ENCODE measurements at regions not wholly inside any gene's neighbourhood (a gene's known extent, or its start where the extent isn't known, plus 50 kb on each side); places are given as distances from the start of the nearest gene placed in this dataset.

DNA sequence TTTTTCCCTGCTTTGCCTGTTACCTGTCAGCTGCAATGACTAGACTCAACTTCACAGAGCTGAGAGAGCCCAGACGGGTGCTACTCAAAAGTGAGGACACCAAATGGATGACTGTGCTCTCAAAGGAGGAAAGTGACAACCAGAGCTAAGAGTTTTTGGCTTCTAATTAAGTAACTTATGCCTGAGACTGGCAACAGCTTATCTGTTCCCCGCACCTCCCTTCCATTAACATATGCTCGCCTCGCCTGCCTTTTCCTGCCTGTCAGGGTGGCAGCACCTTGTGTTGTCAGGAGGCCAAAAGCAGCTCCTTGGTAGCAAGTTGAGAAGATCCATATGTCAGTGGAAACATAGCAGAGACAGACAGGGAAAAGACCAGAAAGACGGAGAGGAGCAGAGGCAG lies 573.9 kb upstream of the KIRREL3 start:
- Mint-ChIP-seq H3K27ac (ENCODE audit: unreplicated experiment) (no peak overlapping the region), H3K9me3 (ENCODE audit: unreplicated experiment) (no peaks in the 10 kb centered on the region), H3K27me3 (ENCODE audit: low read depth, unreplicated experiment) (peaks cover 6% of the 10 kb centered on the region), H3K4me3 (ENCODE audit: unreplicated experiment) (no peak overlapping the region), H3K36me3 (ENCODE audit: low read depth, unreplicated experiment) (no peaks in the 10 kb centered on the region), H3K4me1 (ENCODE audit: low read depth, unreplicated experiment) (no peaks in the 10 kb centered on the region)
- Histone ChIP-seq H3K4me2 (ENCODE audit: low read length) (no peak overlapping the region), H3K36me3 (ENCODE audit: insufficient read depth, low read length) (no peaks in the 10 kb centered on the region), H3K79me2 (ENCODE audit: insufficient read depth, low read length) (no peaks in the 10 kb centered on the region), H3K9ac (ENCODE audit: low read length) (no peak overlapping the region), H3K27ac (ENCODE audit: low read depth, low read length) (no peak overlapping the region), H3K9me3 (ENCODE audit: insufficient read depth, low read depth, low read length) (no peaks in the 10 kb centered on the region), H3K4me3 (ENCODE audit: insufficient read depth, low read depth, low read length) (no peak overlapping the region), H2AFZ (ENCODE audit: low read depth, low read length) (no peak overlapping the region), H3K4me1 (ENCODE audit: insufficient read depth, low read length) (no peaks in the 10 kb centered on the region), H3K27me3 (ENCODE audit: insufficient read depth, low read length) (no peaks in the 10 kb centered on the region), H4K20me1 (ENCODE audit: insufficient read depth, low read length) (no peaks in the 10 kb centered on the region)
- FAIRE-seq: no peak
- DNase-seq (ENCODE audit: low read depth): no peak
- TF ChIP-seq, protein P1, sequence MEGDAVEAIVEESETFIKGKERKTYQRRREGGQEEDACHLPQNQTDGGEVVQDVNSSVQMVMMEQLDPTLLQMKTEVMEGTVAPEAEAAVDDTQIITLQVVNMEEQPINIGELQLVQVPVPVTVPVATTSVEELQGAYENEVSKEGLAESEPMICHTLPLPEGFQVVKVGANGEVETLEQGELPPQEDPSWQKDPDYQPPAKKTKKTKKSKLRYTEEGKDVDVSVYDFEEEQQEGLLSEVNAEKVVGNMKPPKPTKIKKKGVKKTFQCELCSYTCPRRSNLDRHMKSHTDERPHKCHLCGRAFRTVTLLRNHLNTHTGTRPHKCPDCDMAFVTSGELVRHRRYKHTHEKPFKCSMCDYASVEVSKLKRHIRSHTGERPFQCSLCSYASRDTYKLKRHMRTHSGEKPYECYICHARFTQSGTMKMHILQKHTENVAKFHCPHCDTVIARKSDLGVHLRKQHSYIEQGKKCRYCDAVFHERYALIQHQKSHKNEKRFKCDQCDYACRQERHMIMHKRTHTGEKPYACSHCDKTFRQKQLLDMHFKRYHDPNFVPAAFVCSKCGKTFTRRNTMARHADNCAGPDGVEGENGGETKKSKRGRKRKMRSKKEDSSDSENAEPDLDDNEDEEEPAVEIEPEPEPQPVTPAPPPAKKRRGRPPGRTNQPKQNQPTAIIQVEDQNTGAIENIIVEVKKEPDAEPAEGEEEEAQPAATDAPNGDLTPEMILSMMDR (IDR thresholded peaks at IDR 0.05; ENCODE audit: insufficient read depth, low read depth, low read length): no peak
- TF ChIP-seq EZH2 (IDR thresholded peaks at IDR 0.05; ENCODE audit: insufficient read depth, low read length): no peak

DNA sequence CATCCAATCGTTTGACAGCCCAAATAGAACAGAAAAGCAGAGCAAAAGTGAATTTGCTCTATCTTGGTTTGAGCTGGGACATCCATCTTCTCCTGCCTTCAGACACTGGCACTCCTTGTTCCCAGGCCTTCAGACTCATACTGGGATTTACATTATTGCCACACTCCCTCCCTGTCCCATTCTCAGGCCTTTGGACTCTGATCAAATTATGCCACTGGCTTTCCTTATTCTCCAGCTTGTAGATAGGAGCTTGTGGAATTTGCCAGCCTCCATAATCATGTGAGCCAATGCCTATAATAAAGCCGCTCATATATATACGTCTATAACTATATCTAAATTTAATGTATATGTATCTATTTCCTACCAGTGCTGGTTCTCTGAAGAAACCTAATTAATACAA lies 568.3 kb upstream of the KIRREL3 start:
- TF ChIP-seq, protein P1 (IDR thresholded peaks at IDR 0.05; ENCODE audit: insufficient read depth, low read depth, low read length): no peak
- no peak for TF ChIP-seq EZH2 (IDR thresholded peaks at IDR 0.05; ENCODE audit: insufficient read depth, low read length)
- Mint-ChIP-seq H3K9me3 (ENCODE audit: unreplicated experiment) (no peaks in the 10 kb centered on the region), H3K4me3 (ENCODE audit: unreplicated experiment) (no peak overlapping the region), H3K36me3 (ENCODE audit: low read depth, unreplicated experiment) (no peaks in the 10 kb centered on the region), H3K27ac (ENCODE audit: unreplicated experiment) (no peak overlapping the region), H3K27me3 (ENCODE audit: low read depth, unreplicated experiment) (no peaks in the 10 kb centered on the region), H3K4me1 (ENCODE audit: low read depth, unreplicated experiment) (peaks cover 23% of the 10 kb centered on the region)
- H3K4me2 ChIP-seq (ENCODE audit: low read length): no peak overlapping the region
- H3K4me1 ChIP-seq (ENCODE audit: insufficient read depth, low read length): peaks cover 4% of the 10 kb centered on the region
- no peaks in the 10 kb centered on the region for H3K79me2 ChIP-seq (ENCODE audit: insufficient read depth, low read length)
- FAIRE-seq (no peak), DNase-seq (ENCODE audit: low read depth) (no peak)
- no peak overlapping the region for H3K27ac ChIP-seq (ENCODE audit: low read depth, low read length)
- H4K20me1 ChIP-seq (ENCODE audit: insufficient read depth, low read length): no peaks in the 10 kb centered on the region
- H3K4me3 ChIP-seq (ENCODE audit: insufficient read depth, low read depth, low read length): no peak overlapping the region
- no peaks in the 10 kb centered on the region for H3K9me3 ChIP-seq (ENCODE audit: insufficient read depth, low read depth, low read length)
- no peak overlapping the region for H2AFZ ChIP-seq (ENCODE audit: low read depth, low read length)
- H3K36me3 ChIP-seq (ENCODE audit: insufficient read depth, low read length): no peaks in the 10 kb centered on the region
- no peaks in the 10 kb centered on the region for H3K27me3 ChIP-seq (ENCODE audit: insufficient read depth, low read length)
- H3K9ac ChIP-seq (ENCODE audit: low read length): no peak overlapping the region

DNA sequence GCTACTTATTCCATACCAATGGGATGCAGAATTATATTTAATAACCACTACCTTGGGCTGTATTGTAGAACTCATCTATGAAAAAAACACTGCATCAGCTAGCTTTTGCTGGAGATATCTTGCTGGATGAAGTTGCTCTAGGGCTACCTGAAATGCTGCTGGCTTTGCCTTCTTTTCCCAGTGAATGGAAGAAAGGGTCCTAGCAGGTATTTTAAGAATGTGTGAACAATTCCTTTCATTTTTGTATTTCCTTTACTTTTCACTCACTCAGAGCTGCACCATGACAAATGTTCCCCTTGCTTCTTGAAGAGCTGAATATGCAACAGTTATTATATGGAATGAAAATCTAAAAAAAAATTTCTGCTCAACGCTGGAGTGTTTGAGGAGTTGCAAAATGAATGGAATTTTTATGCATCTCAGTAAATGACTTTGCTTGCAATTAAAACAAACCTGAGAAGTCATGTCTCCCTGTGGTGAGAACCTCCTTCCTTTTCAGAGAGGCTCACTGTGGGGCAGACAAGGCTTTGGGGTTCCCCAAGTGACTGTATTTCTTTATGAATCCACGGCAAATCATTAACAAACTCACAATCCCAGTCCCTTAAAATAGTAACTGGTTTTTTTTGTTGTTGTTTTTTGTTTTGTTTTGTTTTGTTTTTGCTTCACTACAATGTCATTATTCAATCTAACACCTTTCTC lies 566.8 kb upstream of the KIRREL3 start:
- H3K36me3 Mint-ChIP-seq (ENCODE audit: low read depth, unreplicated experiment): no peaks in the 10 kb centered on the region

More for the DNA sequence above, 566.8 kb upstream of the KIRREL3 start:
- H4K20me1 ChIP-seq (ENCODE audit: insufficient read depth, low read length): no peaks in the 10 kb centered on the region
- no peaks in the 10 kb centered on the region for H3K9me3 ChIP-seq (ENCODE audit: insufficient read depth, low read depth, low read length)
- Mint-ChIP-seq H3K27ac (ENCODE audit: unreplicated experiment) (no peak overlapping the region), H3K4me1 (ENCODE audit: low read depth, unreplicated experiment) (peaks cover 23% of the 10 kb centered on the region), H3K4me3 (ENCODE audit: unreplicated experiment) (no peak overlapping the region), H3K9me3 (ENCODE audit: unreplicated experiment) (no peaks in the 10 kb centered on the region), H3K27me3 (ENCODE audit: low read depth, unreplicated experiment) (no peaks in the 10 kb centered on the region)
- TF ChIP-seq, protein P1 (IDR thresholded peaks at IDR 0.05; ENCODE audit: insufficient read depth, low read depth, low read length): no peak
- no peak for TF ChIP-seq EZH2 (IDR thresholded peaks at IDR 0.05; ENCODE audit: insufficient read depth, low read length)
- DNase-seq (ENCODE audit: low read depth) (no peak), FAIRE-seq (no peak)
- no peaks in the 10 kb centered on the region for H3K79me2 ChIP-seq (ENCODE audit: insufficient read depth, low read length)
- H3K4me1 ChIP-seq (ENCODE audit: insufficient read depth, low read length): peaks cover 4% of the 10 kb centered on the region
- H3K27me3 ChIP-seq (ENCODE audit: insufficient read depth, low read length): no peaks in the 10 kb centered on the region
- H3K4me2 ChIP-seq (ENCODE audit: low read length): no peak overlapping the region
- no peak overlapping the region for H3K9ac ChIP-seq (ENCODE audit: low read length)
- H2AFZ ChIP-seq (ENCODE audit: low read depth, low read length): no peak overlapping the region
- H3K4me3 ChIP-seq (ENCODE audit: insufficient read depth, low read depth, low read length): no peak overlapping the region
- H3K36me3 ChIP-seq (ENCODE audit: insufficient read depth, low read length): no peaks in the 10 kb centered on the region
- no peak overlapping the region for H3K27ac ChIP-seq (ENCODE audit: low read depth, low read length)

All from astrocyte (in vitro differentiated cells and primary cell).